HCEC 1CT (cell line): ENCODE measurements at regions not wholly inside any gene's neighbourhood (a gene's known extent, or its start where the extent isn't known, plus 50 kb on each side); places are given as distances from the start of the nearest gene placed in this dataset.

Experiments used
- DNase-seq: peaks from one replicate; pipeline ENCODE4 v3.0.0-alpha.2; 2017

- DNase-seq = no peak
These were observed 510.0 kb upstream of the KLF12 start for GRCh38 chr13:74644229-74644628.

- peak; percentile 5 for DNase-seq
These were observed 507.4 kb upstream of the KLF12 start for GRCh38 chr13:74641586-74641985.

GRCh38 chr13:74633734-74634133 is 499.5 kb upstream of the KLF12 start:
- DNase-seq = no peak

GRCh38 chr13:74629985-74630384 is 495.8 kb upstream of the KLF12 start:
- DNase-seq = no peak

GRCh38 chr13:74625541-74625940 is 491.3 kb upstream of the KLF12 start:
- no peak for DNase-seq

- no peak for DNase-seq
These were observed 489.6 kb upstream of the KLF12 start for GRCh38 chr13:74623761-74624160.

GRCh38 chr13:74622284-74622683 is 488.1 kb upstream of the KLF12 start:
- DNase-seq = no peak

- no peak for DNase-seq
These were observed 486.5 kb upstream of the KLF12 start for GRCh38 chr13:74620711-74621110.

- no peak for DNase-seq
These were observed 486.1 kb upstream of the KLF12 start for GRCh38 chr13:74620308-74620707.

- DNase-seq = no peak
These were observed 463.3 kb upstream of the KLF12 start for GRCh38 chr13:74597526-74597925.

GRCh38 chr13:74596691-74597090 is 462.5 kb upstream of the KLF12 start:
- no peak for DNase-seq

GRCh38 chr13:74593688-74594087 is 459.5 kb upstream of the KLF12 start:
- DNase-seq = no peak

GRCh38 chr13:74586847-74587246 is 452.6 kb upstream of the KLF12 start:
- DNase-seq = no peak

- no peak for DNase-seq
These were observed 442.2 kb upstream of the KLF12 start for GRCh38 chr13:74576420-74576819.

GRCh38 chr13:74575729-74576125 is 441.5 kb upstream of the KLF12 start:
- peak; percentile 19 for DNase-seq

- DNase-seq = no peak
These were observed 440.9 kb upstream of the KLF12 start for GRCh38 chr13:74574964-74575728.

GRCh38 chr13:74573654-74574053 is 439.4 kb upstream of the KLF12 start:
- DNase-seq = no peak

- no peak for DNase-seq
These were observed 437.6 kb upstream of the KLF12 start for GRCh38 chr13:74571811-74572210.

GRCh38 chr13:74570834-74571233 is 436.6 kb upstream of the KLF12 start:
- no peak for DNase-seq

- DNase-seq = no peak
These were observed 435.8 kb upstream of the KLF12 start for GRCh38 chr13:74570046-74570445.

- DNase-seq = no peak
These were observed 435.0 kb upstream of the KLF12 start for GRCh38 chr13:74569251-74569650.

GRCh38 chr13:74567485-74567884 is 433.3 kb upstream of the KLF12 start:
- no peak for DNase-seq

- no peak for DNase-seq
These were observed 428.2 kb upstream of the KLF12 start for GRCh38 chr13:74562381-74562780.

GRCh38 chr13:74561155-74561554 is 427.0 kb upstream of the KLF12 start:
- no peak for DNase-seq

- DNase-seq = no peak
These were observed 426.1 kb upstream of the KLF12 start for GRCh38 chr13:74560325-74560724.
